Right atrium auricular region (tissue), 2 donors: ENCODE measurements at regions not wholly inside any gene's neighbourhood (a gene's known extent, or its start where the extent isn't known, plus 50 kb on each side); places are given as distances from the start of the nearest gene placed in this dataset.

Experiments used
- DNase-seq: peaks from one replicate; pipeline ENCODE4 v3.0.0-alpha.2; 2019; ENCODE audit warnings: low spot score
- H3K27ac ChIP-seq, 2 donors: fragments of 200-600 bp; sonication (generic); 1 replicate in 1 of 2; 2 replicates in 1 of 2; pipeline ENCODE4 v1.5.1; 2016 to 2019
- H3K27me3 ChIP-seq, 2 donors: fragments of 200-600 bp; sonication (generic); one replicate each; pipeline versions ENCODE4 v1.5.1 to v1.6.0; 2017 to 2019
- H3K36me3 ChIP-seq: fragments of 200-600 bp; sonication (generic); one replicate; pipeline ENCODE4 v1.5.1; 2016
- H3K4me1 ChIP-seq, 2 donors: fragments of 200-600 bp; sonication (generic); one replicate each; pipeline versions ENCODE4 v1.5.1 to v1.6.0; 2017 to 2019
- H3K4me3 ChIP-seq, 2 donors: fragments of 200-600 bp; sonication (generic); 1 replicate in 1 of 2; 2 replicates in 1 of 2; pipeline ENCODE4 v1.5.1; 2017 to 2019; ENCODE audit warnings: mild to moderate bottlenecking in 1 of 2, moderate library complexity in 1 of 2
- H3K9me3 ChIP-seq, 2 donors: fragments of 200-600 bp; sonication (generic); one replicate each; pipeline ENCODE4 v1.5.1; 2019
- CTCF ChIP-seq, 2 donors: fragments of 200-600 bp; sonication (generic); IDR thresholded peaks; one replicate each; pipeline ENCODE4 v1.5.1; 2019; ENCODE audit warnings: antibody characterized with exemption in 2 of 2

GRCh38 chr12:126608607-126609175, 1543.5 kb downstream of the AACS start:
- DNase-seq: no peak
- Histone ChIP-seq H3K4me3 (no peak overlapping the region), H3K9me3 (peaks cover 7 to 19% of the 10 kb centered on the region in 2 donors), H3K36me3 (no peaks in the 10 kb centered on the region), H3K4me1 (no peaks in the 10 kb centered on the region), H3K27ac (no peak overlapping the region), H3K27me3 (no peaks in the 10 kb centered on the region)
- no peak for TF ChIP-seq CTCF (IDR thresholded peaks at IDR 0.05)

- Histone ChIP-seq H3K36me3 (no peaks in the 10 kb centered on the region), H3K4me3 (no peak overlapping the region), H3K9me3 (peaks cover 7 to 21% of the 10 kb centered on the region in 2 donors), H3K4me1 (no peaks in the 10 kb centered on the region), H3K27me3 (no peaks in the 10 kb centered on the region), H3K27ac (no peak overlapping the region)
- no peak for DNase-seq
- TF ChIP-seq CTCF (IDR thresholded peaks at IDR 0.05): no peak
These were observed 1551.2 kb downstream of the AACS start for GRCh38 chr12:126616441-126616840.

DNA sequence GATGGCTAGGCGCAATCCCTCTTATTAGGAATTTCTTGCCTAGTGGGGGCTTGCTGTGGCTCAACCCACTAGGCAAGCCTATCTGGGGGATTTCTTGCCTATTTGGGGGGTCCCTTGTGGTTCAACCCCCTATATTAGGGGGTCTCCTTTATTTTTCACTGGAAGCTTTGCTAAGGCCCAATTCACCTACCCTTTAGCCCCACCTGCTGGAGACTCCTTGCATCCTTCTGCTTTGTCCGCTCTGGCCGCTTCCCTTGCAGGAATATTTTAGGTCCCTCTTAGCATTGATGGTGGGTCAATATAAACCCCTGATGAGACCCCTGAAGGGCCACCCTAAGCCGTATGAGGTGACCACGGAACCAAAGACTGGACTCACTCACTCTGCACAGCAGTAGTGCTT, 1552.1 kb downstream of the AACS start:
- peak in 1 of 2 donors; percentile 45 for TF ChIP-seq CTCF (IDR thresholded peaks at IDR 0.05)
- no peaks in the 10 kb centered on the region for H3K27me3 ChIP-seq
- DNase-seq: no peak
- H3K27ac ChIP-seq: no peak overlapping the region
- H3K4me1 ChIP-seq: no peaks in the 10 kb centered on the region
- H3K9me3 ChIP-seq: peaks cover 7 to 21% of the 10 kb centered on the region in 2 donors
- no peak overlapping the region for H3K4me3 ChIP-seq
- no peaks in the 10 kb centered on the region for H3K36me3 ChIP-seq

DNA sequence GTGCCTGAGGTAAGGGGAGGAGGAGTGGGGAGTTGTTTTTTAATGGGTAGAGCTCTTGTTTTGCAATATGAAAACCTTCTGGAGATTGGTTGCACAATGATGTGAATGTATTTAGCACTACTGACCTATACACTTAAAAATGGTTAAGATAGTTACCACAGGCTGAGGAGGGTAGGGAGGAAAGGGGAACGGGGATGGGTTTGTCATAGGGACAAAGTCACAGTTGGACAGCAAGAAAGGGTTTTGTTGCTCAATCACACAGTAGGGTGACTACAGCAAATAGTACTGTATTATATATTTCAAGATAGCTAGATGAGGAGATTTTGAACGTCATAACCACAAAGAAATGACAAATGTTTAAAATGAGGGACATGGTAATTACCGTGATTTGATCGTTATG, 1562.4 kb downstream of the AACS start:
- Histone ChIP-seq H3K4me1 (no peaks in the 10 kb centered on the region), H3K27ac (no peak overlapping the region), H3K36me3 (no peaks in the 10 kb centered on the region), H3K27me3 (no peaks in the 10 kb centered on the region), H3K4me3 (no peak overlapping the region), H3K9me3 (no peaks in the 10 kb centered on the region)
- DNase-seq: no peak
- TF ChIP-seq CTCF (IDR thresholded peaks at IDR 0.05): no peak

GRCh38 chr12:126636821-126637220, 1571.6 kb downstream of the AACS start:
- no peak for DNase-seq
- Histone ChIP-seq H3K4me3 (no peak overlapping the region), H3K27me3 (no peaks in the 10 kb centered on the region)

More at GRCh38 chr12:126636821-126637220, 1571.6 kb downstream of the AACS start:
- no peaks in the 10 kb centered on the region for H3K4me1 ChIP-seq
- no peak for TF ChIP-seq CTCF (IDR thresholded peaks at IDR 0.05)
- no peaks in the 10 kb centered on the region for H3K36me3 ChIP-seq
- H3K9me3 ChIP-seq: no peaks in the 10 kb centered on the region
- no peak overlapping the region for H3K27ac ChIP-seq
